GM19240 (cell line): ENCODE measurements at regions not wholly inside any gene's neighbourhood (a gene's known extent, or its start where the extent isn't known, plus 50 kb on each side); places are given as distances from the start of the nearest gene placed in this dataset.
"Not testable (repeated sequence)": the region's sequence is repeated elsewhere in the genome, so short reads cannot be mapped to it uniquely, and the experiment has no call there.

Experiments used
- DNase-seq: peaks from one replicate; pipeline ENCODE4 v3.0.0; 2011; ENCODE audit warnings: low spot score; ENCODE audit not compliant: insufficient read length

DNA sequence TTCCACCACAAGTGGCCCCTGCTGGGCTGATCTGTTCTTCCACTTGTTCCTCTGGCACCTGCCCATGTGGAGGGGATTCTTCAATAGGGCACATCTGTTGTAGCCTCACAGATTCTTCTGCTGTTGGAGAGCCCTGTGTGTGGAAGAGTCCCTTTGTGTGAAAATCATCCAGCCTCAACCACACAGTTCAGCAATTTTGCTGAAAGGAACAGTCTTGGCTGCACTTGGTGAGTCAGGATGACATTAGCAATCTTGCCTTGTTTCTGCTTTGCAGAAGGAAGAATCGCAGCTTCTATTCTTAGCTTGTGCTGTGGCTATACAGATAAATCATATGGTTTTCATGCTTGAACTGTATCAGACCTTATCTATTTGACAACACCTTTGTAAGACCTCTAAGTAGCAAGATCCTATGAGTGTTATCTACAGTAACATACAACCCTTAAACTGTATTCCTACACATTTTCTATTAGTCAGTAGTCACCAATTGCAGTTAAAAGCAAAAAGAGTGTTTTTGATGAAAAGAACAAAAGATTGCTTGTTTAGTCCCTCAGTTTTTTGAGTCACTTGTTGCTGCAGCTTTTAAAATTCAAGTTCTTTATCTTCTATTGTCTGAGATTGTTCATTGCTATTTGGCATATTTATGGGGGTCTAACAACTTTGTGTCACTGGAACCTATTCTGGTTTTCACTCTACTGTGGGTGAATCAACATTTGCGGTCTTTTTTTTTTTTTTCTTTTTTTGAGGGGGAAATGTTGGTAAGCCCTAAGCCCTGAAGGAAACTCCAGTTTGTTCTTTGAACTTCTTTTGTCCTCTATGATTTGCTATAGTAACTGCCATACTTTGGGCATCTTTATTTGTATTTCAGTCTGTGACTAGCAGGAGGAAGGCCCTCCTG is 231.6 kb downstream of the TFAP2B start:
- DNase-seq, result no peak

DNA sequence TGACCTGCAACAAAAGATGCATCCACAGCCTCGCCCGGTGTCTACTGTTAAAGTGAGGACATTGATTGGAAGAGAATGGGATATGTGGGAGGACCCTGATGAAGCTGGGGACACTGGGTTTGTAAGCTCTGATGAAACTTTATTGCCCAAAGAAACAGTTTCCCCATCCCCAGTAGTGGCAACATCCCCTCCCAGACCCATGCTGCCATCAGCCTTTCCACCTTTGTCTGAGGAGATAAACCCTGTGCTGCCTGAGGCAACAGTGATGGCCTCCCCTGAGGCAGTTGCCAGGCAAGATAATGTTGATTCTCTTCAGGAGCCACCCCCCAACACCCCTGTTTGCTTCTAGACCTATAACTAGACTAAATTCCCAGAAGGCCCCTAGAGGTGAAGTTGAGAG is 234.0 kb downstream of the TFAP2B start:
- DNase-seq, result not testable (repeated sequence)

DNA sequence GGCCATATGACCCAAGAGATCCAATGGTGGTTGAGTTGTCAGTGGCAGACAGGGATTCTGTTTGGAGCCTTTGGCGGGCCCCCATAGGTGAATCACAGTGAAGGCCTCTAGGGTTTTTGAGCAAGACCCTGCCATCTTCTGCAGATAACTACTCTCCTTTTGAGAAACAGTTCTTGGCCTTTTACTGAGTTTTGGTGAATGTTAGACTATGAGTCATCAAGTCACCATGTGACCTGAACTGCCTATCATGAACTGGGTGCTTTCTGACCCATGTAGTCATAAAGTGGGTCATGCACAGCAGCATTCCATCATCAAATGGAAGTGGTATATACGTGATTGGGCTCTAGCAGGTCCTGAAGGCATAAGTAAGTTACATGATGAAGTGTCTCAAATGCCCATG is 236.6 kb downstream of the TFAP2B start:
- not testable (repeated sequence) for DNase-seq

DNA sequence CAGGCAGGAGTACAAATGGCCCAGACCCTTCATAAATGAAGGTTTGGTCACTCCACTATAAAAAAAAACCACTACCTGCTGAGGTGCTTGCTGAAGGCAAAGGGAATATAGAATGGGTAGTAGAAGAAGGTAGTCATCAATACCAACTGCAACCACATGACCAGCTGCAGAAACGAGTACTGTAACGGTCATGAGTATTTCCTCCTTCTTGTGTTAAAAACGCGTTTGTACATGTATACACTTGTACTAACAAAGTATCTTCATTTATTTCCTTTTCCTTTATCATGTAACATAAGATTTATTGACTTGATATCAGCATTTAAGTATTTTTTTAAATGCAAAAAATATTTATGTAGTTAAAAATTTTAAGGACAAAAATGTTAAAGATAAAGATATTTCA is 238.6 kb downstream of the TFAP2B start:
- no peak for DNase-seq

DNA sequence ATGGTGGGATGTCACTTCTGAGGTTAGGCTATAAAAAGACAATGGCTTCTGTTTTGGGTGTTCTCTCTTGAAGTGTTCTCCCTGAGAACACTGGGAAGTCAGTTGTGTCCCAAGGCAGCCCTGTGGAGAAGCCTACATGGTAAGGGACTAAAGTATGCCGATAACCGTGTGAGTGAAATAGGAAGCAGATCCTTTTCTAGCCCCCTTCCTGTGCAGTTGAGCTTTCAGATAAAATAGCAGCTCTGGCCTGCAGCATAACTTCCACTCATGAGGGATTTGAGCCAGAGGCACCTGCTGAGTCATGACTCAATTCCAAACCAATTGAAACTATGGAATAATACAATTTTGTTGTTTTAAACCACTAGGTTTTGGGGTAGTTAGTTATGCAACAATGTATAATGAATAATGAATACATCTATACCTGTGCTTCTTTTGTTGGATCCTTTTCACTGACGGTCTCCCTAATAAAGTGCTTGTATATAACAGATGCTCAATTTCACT is 241.6 kb downstream of the TFAP2B start:
- DNase-seq, result no peak

DNA sequence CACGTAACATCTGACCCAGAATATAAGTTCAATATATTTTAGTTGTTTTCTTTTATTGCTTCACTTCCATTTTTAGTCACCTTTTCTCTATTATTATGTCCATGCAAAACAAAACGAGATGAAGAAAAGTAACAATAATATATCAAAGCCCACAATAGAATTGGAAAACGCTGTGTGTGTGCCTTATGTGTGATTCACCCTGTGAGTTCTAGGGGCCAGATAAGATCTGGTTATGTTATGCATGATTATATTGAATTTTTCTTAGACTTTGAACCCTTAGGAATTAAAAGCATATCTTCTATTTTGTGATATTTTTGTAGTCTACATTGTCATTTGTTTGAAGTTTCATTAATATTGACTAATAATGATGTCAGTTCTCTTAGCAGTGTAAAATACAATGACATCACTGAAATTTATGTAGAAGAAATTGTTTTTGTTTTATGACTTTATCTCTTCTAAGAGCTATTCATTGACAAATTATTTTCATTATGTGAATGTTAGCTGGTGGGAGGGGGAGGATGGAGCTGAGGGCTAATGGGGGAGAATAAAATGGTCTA is 243.6 kb downstream of the TFAP2B start:
- no peak for DNase-seq

DNA sequence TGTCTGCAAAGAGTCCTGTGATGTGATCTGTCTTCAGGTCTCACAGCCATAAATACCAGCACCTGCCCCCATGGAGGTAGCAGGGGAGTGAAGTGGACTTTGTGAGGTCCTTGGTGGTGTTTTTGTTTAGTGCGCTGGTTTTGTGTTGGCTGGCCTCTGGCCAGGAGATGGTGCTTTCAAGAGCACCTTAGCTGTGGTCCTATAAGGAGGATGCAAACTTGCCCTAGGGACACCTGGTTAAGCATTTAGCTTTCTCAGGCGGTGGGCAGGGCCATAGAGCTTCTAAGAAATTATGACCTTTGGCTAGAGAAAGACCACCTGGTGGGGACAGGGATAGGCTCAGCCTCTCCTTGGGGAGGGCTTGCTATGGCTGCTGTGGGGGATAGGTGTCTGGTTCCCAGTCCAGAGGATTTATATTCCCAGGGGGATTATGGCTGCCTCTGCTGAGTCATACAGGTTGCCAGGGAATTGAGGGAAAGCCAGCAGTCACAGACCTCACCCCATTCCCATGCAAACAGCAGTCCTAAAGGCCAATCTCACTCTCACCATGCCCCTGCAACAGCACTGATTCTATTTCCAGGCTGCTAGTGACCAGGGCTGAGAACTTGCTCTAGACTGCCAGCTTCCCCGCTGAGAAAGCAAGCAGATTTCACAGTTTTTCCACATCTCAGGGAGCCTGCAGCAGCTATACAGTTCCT is 259.3 kb downstream of the TFAP2B start:
- no peak for DNase-seq

DNA sequence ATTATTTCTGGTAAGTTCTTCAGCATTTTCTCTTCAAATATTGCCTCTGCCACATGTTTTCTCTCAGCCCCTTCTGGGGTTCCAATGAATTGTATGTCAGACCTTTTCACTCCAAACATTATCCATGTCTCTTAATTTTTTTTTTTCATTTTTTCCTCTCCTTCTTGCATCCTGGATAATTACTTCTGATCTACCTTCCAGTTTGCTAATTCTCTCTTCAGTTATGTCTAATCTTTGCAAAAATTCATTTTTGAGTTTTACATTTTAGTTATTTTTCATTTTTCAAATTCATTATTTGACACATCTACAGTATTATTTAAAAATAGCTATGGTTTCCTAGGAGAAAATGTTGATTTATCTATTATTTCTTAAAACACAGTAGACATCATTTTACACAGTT is 271.7 kb downstream of the TFAP2B start:
- no peak for DNase-seq

DNA sequence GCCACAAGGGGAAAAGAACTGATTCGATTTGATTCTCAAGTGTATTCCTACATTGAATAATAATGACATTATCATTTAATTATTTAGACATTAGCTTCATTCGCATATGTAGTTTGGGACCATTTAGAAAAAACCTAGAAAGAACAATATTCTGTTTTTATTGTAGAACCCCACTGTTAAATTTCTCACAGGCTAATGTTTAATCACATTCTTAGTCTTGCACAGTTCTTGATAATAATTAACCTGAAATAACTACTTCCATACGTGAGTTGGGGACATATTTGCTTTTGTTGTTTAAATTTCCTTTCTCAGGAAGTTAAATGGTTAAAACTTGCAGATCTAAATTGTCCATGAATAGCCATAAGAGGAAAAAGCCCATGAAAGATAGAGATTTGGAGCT is 275.2 kb downstream of the TFAP2B start:
- no peak for DNase-seq

DNA sequence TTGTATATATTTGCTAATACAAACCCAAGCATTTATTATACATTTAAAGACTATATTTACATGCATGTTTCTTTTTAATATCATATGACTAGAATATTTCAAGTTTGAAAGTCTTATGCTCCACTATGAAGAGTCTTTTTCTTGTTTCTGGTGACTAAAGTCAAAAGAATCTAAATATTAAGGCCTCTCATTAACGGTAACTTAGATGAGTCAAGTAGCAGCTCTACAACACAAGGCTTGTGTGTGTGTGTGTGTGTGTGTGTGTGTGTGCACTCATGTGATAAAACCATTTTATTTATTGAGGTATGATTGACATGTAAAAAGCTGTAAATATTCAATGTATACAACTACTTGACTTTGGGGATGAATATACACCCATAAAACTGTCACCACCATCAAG is 275.6 kb downstream of the TFAP2B start:
- DNase-seq, result no peak

DNA sequence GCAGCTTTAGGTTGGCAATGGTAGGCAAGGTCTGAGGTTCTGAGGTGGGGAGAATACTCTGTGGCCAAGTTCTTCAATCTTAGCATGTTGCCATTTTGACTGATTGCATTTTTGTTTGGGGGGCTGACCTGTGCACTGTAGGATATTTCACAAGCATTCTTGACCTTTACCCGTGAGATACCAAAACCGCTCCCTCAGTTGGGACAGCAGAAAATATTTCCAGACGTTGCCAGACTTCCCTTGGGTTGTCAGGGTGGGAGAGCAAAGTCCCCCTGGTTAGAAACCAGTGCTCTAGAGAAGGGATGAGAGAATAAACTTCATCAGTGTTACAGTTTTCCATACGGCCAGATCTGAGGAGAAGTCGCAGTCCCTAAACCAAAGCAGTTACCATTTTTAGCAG is 279.6 kb downstream of the TFAP2B start:
- no peak for DNase-seq

DNA sequence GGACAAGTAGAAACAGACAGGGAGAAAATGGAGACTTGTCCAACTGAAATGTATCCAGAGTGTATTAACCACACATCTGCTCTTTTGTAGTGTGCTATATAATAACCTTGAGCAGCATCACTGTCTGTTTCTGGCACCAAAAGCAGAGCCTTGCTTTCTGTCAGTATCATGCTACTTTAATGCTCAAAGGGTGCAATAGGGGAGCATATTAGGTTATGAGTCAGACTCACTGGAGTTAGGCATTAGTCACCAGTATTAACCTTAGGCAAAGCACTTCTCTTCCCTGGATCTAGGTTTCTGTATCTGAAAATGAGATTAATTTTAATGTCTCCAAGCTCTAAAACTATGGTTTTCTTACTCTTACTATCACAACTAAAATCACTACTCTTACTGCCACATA is 280.1 kb downstream of the TFAP2B start:
- DNase-seq, result no peak

DNA sequence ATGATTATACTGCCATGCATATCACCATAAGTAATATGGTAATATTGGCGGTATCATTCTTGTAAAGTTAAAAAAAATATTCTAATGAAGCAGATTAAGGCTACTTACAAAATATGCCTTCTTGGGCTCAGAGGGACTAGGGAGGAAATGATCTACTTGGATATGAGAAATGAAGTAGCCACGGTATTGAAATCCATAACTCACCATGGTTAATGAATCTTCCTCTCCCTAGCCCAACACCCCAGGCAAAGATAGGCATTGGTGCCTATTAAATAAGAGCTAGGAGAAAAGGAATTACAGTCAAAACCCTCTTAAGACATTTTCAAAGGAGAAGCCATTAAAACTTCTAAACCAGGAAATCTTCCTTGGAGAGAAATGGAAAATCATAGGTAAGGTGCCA is 280.5 kb downstream of the TFAP2B start:
- DNase-seq, result no peak

DNA sequence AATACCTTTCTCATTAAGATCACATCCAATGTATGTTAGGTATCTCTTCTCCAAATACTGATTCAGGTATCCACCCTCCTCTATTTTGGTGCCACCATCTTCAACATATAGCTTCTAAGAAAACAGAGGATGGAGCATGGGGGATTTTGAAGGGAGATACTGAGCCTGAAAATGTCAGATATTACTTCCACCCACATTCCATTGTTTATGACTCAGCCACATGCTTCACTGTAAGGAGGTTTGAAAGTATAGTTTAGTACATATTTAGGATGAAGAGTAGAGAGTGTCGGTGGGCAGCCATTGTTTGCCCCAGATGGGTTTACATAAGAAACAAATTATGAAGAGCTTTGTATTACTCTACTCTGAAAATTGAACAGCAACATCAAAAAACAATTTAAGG is 286.7 kb downstream of the TFAP2B start:
- no peak for DNase-seq

DNA sequence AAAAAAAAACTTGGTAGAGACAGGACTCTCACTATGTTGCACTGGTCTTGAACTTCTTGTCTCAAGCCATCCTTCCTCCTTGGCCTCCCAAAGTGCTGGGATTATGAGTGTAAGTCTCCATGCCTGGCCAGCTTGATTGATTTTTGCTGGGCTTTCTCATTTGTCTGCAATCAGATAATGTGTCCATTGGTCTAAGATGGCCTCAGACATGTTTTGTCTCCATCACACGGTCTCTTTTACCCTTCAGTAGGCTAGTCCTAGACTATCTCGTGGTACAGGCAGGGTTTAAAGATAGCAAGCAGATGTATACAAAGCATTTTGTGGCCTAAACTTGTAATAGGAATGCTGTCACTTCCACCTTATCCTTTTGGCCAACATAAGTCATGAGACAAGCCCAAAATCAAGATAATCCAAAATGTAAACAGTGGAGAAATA is 289.1 kb downstream of the TFAP2B start:
- no peak for DNase-seq

DNA sequence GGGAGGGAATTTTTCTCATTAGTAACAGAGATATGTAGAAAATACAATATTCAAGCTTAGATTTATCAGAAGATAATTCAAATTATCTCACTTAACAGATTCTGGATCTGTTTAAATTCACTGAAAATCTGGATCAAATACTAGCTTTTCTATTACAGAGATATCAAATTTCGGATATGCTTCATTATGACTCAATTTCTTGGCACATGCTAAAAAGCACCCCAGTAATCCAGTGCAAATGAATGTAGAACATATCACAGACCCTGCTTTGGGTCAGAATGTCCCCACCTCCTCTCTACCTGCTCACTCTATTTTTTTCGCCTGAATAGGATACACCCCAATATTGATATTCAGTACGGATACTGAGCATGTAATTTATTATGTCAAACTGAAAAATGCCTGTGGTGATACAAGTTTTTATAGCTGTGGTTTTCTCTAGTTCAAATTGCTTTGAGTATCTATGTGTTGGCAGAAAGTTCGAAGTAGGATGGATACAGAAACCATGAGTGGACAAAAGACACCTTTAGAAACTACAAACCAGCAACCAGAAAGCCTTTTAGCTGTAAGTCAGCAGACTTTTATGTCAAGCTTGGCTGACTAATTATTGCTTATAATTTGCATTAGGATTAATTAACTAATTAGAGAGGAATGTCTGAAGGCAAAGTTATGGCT is 290.0 kb downstream of the TFAP2B start:
- no peak for DNase-seq

DNA sequence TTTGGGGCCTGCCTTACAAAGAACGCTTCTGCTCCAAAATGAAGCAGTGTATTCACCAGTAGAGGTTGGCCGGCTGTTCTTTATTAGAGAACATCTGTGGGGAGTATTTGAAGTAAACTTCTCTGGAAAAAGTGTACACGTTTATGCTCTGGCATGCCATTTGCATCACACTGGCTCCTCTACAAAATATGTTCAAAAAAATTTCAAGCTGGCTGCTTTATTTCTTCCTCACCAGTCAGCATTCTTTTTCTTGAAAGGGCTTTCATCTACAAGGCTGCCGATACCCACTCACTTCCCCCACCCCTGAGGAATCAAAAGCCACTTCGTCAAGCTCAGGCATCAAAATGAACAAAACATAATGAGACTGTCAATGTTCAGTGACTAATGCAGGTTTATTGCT is 294.1 kb downstream of the TFAP2B start:
- DNase-seq, result no peak

DNA sequence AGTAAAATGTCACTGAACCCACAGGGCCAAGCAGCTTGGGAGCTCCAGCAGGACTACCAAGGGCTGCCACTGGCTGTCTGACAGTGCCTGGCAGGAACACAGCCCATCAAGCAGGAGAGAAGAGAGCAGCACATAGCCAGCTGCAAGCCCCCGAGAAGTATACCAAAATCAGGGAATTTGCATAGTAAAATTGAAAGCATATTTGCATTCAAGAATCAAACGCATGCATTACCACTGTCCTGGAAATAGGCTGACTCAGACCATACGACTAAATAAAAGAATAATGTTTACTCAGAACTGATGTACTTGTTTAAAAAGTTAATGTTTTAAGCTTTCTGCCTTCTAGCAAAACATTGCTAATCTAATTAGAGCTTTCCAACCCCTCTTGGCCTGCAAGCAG is 298.1 kb downstream of the TFAP2B start:
- DNase-seq, result no peak

DNA sequence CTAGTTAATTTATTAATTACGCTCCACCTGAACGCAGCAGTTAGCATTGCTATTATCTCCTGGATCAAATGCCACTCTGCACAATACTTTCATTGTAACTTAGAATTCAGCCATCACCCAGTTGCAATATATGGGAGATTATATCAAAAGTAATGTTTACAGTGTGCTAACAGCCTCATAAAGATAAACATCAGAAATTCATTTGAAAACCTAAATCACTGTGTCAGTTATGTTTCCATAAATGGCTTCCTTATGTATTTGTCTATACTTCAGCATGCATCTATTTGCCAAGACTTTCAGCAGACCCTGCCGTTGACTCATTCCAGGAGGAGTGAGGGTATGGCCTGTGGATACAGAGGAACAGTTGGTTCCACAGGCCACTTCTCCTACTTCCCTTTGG is 300.1 kb downstream of the TFAP2B start:
- no peak for DNase-seq

DNA sequence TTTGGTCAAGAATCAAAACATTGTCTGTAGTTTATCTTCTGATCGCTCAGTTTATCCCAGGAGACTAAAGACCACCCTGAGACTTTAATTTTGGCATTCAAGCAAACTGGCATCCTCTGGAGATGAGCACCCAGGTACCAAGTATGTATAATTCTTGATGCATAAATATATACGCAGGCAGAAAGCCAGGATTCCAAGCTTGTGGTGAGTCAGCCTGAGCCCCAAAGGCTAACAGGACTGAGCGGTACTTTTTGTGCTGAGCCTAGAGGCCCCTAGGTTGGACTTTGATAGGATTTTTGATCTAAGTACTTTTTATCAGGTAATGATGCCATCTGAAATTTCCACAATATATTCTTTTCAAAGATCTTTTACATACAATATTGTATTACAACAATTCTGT is 301.3 kb downstream of the TFAP2B start:
- no peak for DNase-seq

DNA sequence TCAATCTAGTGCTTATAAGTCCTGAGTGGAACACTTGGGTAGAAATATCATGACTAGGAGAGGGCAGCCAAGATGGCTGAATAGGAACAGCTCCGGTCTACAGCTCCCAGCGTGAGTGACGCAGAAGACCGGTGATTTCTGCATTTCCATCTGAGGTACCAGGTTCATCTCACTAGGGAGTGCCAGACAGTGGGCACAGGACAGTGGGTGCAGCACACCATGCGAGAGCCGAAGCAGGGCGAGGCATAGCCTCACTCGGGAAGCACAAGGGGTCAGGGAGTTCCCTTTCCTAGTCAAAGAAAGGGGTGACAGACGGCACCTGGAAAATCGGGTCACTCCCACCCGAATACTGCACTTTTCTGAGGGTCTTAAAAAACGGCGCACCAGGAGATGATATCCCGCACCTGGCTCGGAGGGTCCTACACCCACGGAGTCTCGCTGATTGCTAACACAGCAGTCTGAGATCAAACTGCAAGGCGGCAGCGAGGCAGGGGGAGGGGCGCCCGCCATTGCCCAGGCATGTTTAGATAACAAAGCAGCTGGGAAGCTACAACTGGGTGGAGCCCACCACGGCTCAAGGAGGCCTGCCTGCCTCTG is 302.8 kb downstream of the TFAP2B start:
- DNase-seq, result not testable (repeated sequence)
